ENCODE measurements at regions not wholly inside any gene's neighbourhood (a gene's known extent, or its start where the extent isn't known, plus 50 kb on each side); places are given as distances from the start of the nearest gene placed in this dataset.

DNA sequence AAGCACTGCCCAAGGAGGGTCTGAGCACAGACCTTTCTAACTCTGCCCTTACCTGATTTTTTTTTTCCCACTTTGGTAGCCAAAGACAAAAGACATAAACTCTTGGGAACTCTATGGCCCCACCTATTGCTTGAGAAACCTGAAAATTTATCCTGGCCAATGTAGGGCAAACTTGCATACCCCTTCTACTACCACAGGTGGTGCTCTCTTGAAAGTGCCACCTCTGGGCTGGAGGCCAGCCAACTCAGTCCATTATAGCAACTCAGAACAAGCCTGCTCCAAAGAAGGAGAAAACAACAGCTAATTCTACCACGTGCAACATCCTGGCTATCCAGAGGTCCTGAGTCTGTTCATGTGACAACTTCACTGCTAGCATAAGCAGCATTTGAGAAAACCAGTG, 55.7 kb upstream of the ABCD2 start:
- Histone ChIP-seq H4K20me1 (ENCODE audit: insufficient read depth, low read length) (no peaks in the 10 kb centered on the region), H2AFZ (replicated peaks; ENCODE audit: low read length, poor library complexity) (no peak overlapping the region), H3K23ac (ENCODE audit: low read depth, low read length) (no peak overlapping the region), H3K4me3 (ENCODE audit: insufficient read depth, low read depth, low read length) (no peak overlapping the region), H2AK9ac (replicated peaks; ENCODE audit: low read depth, low read length, poor library complexity) (no peak overlapping the region), H4K5ac (ENCODE audit: low read depth, low read length) (no peak overlapping the region), H3K4me1 (ENCODE audit: control insufficient read depth, insufficient read depth, low read length) (no peaks in the 10 kb centered on the region), H3K4me2 (ENCODE audit: low read depth, low read length) (no peak overlapping the region), H4K91ac (ENCODE audit: insufficient read depth, low read depth, low read length) (no peak overlapping the region), H3K9ac (ENCODE audit: low read depth, low read length) (no peak overlapping the region), H4K8ac (ENCODE audit: low read depth in 2 of 2, low read length in 2 of 2) (no peak overlapping the region), H2AK5ac (ENCODE audit: low read depth, low read length) (no peak overlapping the region), H2BK120ac (ENCODE audit: low read depth, low read length) (no peak overlapping the region), H3K14ac (replicated peaks; ENCODE audit: low read depth, low read length) (no peak overlapping the region), H2BK20ac (ENCODE audit: low read depth, low read length) (no peak overlapping the region), H3K9me3 (ENCODE audit: control insufficient read depth, insufficient read depth, low read length) (peaks cover 8% of the 10 kb centered on the region), H3K4ac (ENCODE audit: low read depth, low read length) (no peak overlapping the region), H3K36me3 (ENCODE audit: control insufficient read depth, insufficient read depth, low read length) (no peaks in the 10 kb centered on the region), H2BK15ac (ENCODE audit: low read depth, low read length) (no peak overlapping the region), H3K56ac (ENCODE audit: extremely low read depth, insufficient read depth, low read length) (no peak overlapping the region), H3K9me1 (ENCODE audit: insufficient read depth, low read length) (no peaks in the 10 kb centered on the region), H3K18ac (ENCODE audit: low read depth, low read length) (no peak overlapping the region), H3K27ac (ENCODE audit: insufficient read depth, low read length) (no peak overlapping the region), H2BK5ac (ENCODE audit: low read depth, low read length, poor library complexity, severe bottlenecking) (no peak overlapping the region), H3K79me1 (ENCODE audit: low read depth in 1 of 2, low read length in 2 of 2) (no peaks in the 10 kb centered on the region), H3K27me3 (ENCODE audit: control insufficient read depth, insufficient read depth, low read length) (no peaks in the 10 kb centered on the region)
- BruUV-seq (replicated peaks): no TSS peak
- dilution Hi-C loops (cut with HindIII; ENCODE audit: low sequenced_read_pairs, unreplicated experiment): no loop called here
- intact Hi-C loops (cut with micrococcal nuclease): no loop called here
- TF ChIP-seq MAZ (IDR thresholded peaks at IDR 0.05; ENCODE audit: borderline replicate concordance, low read depth, low read length) (no peak), NFE2L2 (IDR thresholded peaks at IDR 0.05; ENCODE audit: low read depth, low read length) (no peak), RAD21 (IDR thresholded peaks at IDR 0.05; ENCODE audit: low read length) (no peak), SMC3 (IDR thresholded peaks at IDR 0.05; ENCODE audit: low read depth, low read length) (no peak), CEBPB (IDR thresholded peaks at IDR 0.05; ENCODE audit: low read depth, low read length) (no peak), MXI1 (IDR thresholded peaks at IDR 0.05; ENCODE audit: borderline replicate concordance, low read depth, low read length) (no peak), RCOR1 (IDR thresholded peaks at IDR 0.05; ENCODE audit: insufficient replicate concordance, low read length) (no peak), POLR2A (IDR thresholded peaks at IDR 0.05; ENCODE audit: low read depth, low read length) (no peak), MAFK (IDR thresholded peaks at IDR 0.05; ENCODE audit: low read depth, low read length) (no peak), BHLHE40 (IDR thresholded peaks at IDR 0.05; ENCODE audit: low read depth, low read length) (no peak), RFX5 (IDR thresholded peaks at IDR 0.05; ENCODE audit: low read depth, low read length) (no peak), FOS (IDR thresholded peaks at IDR 0.05; ENCODE audit: low read depth, low read length) (no peak), CHD1 (IDR thresholded peaks at IDR 0.05; ENCODE audit: low read depth, low read length) (no peak)
- TF ChIP-seq, protein P1, sequence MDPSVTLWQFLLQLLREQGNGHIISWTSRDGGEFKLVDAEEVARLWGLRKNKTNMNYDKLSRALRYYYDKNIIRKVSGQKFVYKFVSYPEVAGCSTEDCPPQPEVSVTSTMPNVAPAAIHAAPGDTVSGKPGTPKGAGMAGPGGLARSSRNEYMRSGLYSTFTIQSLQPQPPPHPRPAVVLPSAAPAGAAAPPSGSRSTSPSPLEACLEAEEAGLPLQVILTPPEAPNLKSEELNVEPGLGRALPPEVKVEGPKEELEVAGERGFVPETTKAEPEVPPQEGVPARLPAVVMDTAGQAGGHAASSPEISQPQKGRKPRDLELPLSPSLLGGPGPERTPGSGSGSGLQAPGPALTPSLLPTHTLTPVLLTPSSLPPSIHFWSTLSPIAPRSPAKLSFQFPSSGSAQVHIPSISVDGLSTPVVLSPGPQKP (IDR thresholded peaks at IDR 0.05; ENCODE audit: borderline replicate concordance, low read depth, low read length): no peak
- TF ChIP-seq, protein P2, sequence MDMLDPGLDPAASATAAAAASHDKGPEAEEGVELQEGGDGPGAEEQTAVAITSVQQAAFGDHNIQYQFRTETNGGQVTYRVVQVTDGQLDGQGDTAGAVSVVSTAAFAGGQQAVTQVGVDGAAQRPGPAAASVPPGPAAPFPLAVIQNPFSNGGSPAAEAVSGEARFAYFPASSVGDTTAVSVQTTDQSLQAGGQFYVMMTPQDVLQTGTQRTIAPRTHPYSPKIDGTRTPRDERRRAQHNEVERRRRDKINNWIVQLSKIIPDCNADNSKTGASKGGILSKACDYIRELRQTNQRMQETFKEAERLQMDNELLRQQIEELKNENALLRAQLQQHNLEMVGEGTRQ (IDR thresholded peaks at IDR 0.05; ENCODE audit: low read depth, low read length): no peak
- TF ChIP-seq, protein P3, sequence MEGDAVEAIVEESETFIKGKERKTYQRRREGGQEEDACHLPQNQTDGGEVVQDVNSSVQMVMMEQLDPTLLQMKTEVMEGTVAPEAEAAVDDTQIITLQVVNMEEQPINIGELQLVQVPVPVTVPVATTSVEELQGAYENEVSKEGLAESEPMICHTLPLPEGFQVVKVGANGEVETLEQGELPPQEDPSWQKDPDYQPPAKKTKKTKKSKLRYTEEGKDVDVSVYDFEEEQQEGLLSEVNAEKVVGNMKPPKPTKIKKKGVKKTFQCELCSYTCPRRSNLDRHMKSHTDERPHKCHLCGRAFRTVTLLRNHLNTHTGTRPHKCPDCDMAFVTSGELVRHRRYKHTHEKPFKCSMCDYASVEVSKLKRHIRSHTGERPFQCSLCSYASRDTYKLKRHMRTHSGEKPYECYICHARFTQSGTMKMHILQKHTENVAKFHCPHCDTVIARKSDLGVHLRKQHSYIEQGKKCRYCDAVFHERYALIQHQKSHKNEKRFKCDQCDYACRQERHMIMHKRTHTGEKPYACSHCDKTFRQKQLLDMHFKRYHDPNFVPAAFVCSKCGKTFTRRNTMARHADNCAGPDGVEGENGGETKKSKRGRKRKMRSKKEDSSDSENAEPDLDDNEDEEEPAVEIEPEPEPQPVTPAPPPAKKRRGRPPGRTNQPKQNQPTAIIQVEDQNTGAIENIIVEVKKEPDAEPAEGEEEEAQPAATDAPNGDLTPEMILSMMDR (conservative IDR thresholded peaks at IDR 0.05; ENCODE audit: low read depth, low read length): no peak
- in situ Hi-C loops (cut with MboI; ENCODE audit: low sequenced_read_pairs): no loop called here
- WGBS, 2 experiments (ENCODE audit: extremely low coverage in 2 of 2, insufficient read length in 1 of 2): 60% methylated on average over 1 of the region's 1 CpG; no CpG with 5 or more reads in 1 of the 2 experiments
- ATAC-seq (ENCODE audit: low read depth): no peak
- POLR2A ChIA-PET (ENCODE audit: unreplicated experiment): no interaction called here
- no peak for DNase-seq
- CTCF ChIA-PET: no interaction called here

Data from IMR-90 (cell line).